ENCODE measurements at regions not wholly inside any gene's neighbourhood (a gene's known extent, or its start where the extent isn't known, plus 50 kb on each side); places are given as distances from the start of the nearest gene placed in this dataset.

- peaks cover 0 to 8% (median 2%) of the 10 kb centered on the region in 4 donors for H3K4me1 ChIP-seq
- no peaks in the 10 kb centered on the region for H3K9me3 ChIP-seq
- WGBS, 5 donors, result 50 to 85% (median 55%) methylated on average over 2 of the region's 2 CpGs
- no peaks in the 10 kb centered on the region for H3K27me3 ChIP-seq
- no peak overlapping the region for H3K4me3 ChIP-seq
- no peak for DNase-seq
- no peak for TF ChIP-seq POLR2A (IDR thresholded peaks at IDR 0.05)
- no peak overlapping the region for H3K27ac ChIP-seq
- no peaks in the 10 kb centered on the region for H3K36me3 ChIP-seq
- intact Hi-C loops (cut with DNase I; ENCODE audit: low total_unique reads), result no loop called here
These were observed 300.7 kb upstream of the UBE2E3 start for GRCh38 chr2:180679693-180680092.

GRCh38 chr2:180678625-180678972 lies 301.8 kb upstream of the UBE2E3 start:
- Histone ChIP-seq H3K9me3 (no peaks in the 10 kb centered on the region), H3K4me1 (peaks cover 0 to 8% (median 2%) of the 10 kb centered on the region in 4 donors), H3K27ac (no peak overlapping the region), H3K4me3 (no peak overlapping the region), H3K27me3 (no peaks in the 10 kb centered on the region), H3K36me3 (no peaks in the 10 kb centered on the region)
- WGBS, 5 donors, result 30 to 45% (median 39%) methylated on average over 3 of the region's 3 CpGs
- TF ChIP-seq POLR2AphosphoS5 (IDR thresholded peaks at IDR 0.05), result no peak
- TF ChIP-seq POLR2A (IDR thresholded peaks at IDR 0.05), result no peak
- no peak for TF ChIP-seq CTCF (IDR thresholded peaks at IDR 0.05)
- TF ChIP-seq EP300 (IDR thresholded peaks at IDR 0.05), result no peak
- DNase-seq, result no peak
- intact Hi-C loops (cut with DNase I; ENCODE audit: low total_unique reads), result no loop called here

- Histone ChIP-seq H3K27ac (no peak overlapping the region), H3K36me3 (no peaks in the 10 kb centered on the region), H3K27me3 (no peaks in the 10 kb centered on the region), H3K4me3 (no peak overlapping the region), H3K9me3 (no peaks in the 10 kb centered on the region), H3K4me1 (peaks cover 0 to 8% (median 2%) of the 10 kb centered on the region in 4 donors)
- 49 to 82% (median 71%) methylated on average over 3 of the region's 3 CpGs for WGBS, 5 donors
- intact Hi-C loops (cut with DNase I; ENCODE audit: low total_unique reads), result no loop called here
- TF ChIP-seq CTCF (IDR thresholded peaks at IDR 0.05), result no peak
- no peak for TF ChIP-seq EP300 (IDR thresholded peaks at IDR 0.05)
- no peak for TF ChIP-seq POLR2AphosphoS5 (IDR thresholded peaks at IDR 0.05)
- TF ChIP-seq POLR2A (IDR thresholded peaks at IDR 0.05), result no peak
- no peak for DNase-seq
These were observed 302.3 kb upstream of the UBE2E3 start for GRCh38 chr2:180677930-180678624.

- no peak for TF ChIP-seq POLR2A (IDR thresholded peaks at IDR 0.05)
- no peak for TF ChIP-seq CTCF (IDR thresholded peaks at IDR 0.05)
- TF ChIP-seq EP300 (IDR thresholded peaks at IDR 0.05), result no peak
- TF ChIP-seq POLR2AphosphoS5 (IDR thresholded peaks at IDR 0.05), result no peak
- Histone ChIP-seq H3K4me3 (no peak overlapping the region), H3K36me3 (no peaks in the 10 kb centered on the region), H3K27ac (no peak overlapping the region), H3K9me3 (no peaks in the 10 kb centered on the region), H3K27me3 (no peaks in the 10 kb centered on the region), H3K4me1 (peaks cover 0 to 8% (median 2%) of the 10 kb centered on the region in 4 donors)
- no peak for DNase-seq
- intact Hi-C loops (cut with DNase I; ENCODE audit: low total_unique reads), result no loop called here
- WGBS, 5 donors, result 31 to 51% (median 42%) methylated on average over 3 of the region's 3 CpGs
These were observed 303.2 kb upstream of the UBE2E3 start for GRCh38 chr2:180677200-180677599.

GRCh38 chr2:180676520-180677025 lies 303.8 kb upstream of the UBE2E3 start:
- Histone ChIP-seq H3K27me3 (no peaks in the 10 kb centered on the region), H3K36me3 (no peaks in the 10 kb centered on the region), H3K27ac (no peak overlapping the region), H3K9me3 (no peaks in the 10 kb centered on the region), H3K4me3 (no peak overlapping the region), H3K4me1 (peaks cover 0 to 8% (median 2%) of the 10 kb centered on the region in 4 donors)
- WGBS, 5 donors, result 90 to 98% (median 96%) methylated on average over 1 of the region's 1 CpG
- no peak for DNase-seq
- TF ChIP-seq CTCF (IDR thresholded peaks at IDR 0.05), result no peak
- TF ChIP-seq POLR2A (IDR thresholded peaks at IDR 0.05), result no peak
- no peak for TF ChIP-seq EP300 (IDR thresholded peaks at IDR 0.05)
- no peak for TF ChIP-seq POLR2AphosphoS5 (IDR thresholded peaks at IDR 0.05)
- intact Hi-C loops (cut with DNase I; ENCODE audit: low total_unique reads), result no loop called here
